ENCODE measurements at regions not wholly inside any gene's neighbourhood (a gene's known extent, or its start where the extent isn't known, plus 50 kb on each side); places are given as distances from the start of the nearest gene placed in this dataset.

- TF ChIP-seq, protein P1, sequence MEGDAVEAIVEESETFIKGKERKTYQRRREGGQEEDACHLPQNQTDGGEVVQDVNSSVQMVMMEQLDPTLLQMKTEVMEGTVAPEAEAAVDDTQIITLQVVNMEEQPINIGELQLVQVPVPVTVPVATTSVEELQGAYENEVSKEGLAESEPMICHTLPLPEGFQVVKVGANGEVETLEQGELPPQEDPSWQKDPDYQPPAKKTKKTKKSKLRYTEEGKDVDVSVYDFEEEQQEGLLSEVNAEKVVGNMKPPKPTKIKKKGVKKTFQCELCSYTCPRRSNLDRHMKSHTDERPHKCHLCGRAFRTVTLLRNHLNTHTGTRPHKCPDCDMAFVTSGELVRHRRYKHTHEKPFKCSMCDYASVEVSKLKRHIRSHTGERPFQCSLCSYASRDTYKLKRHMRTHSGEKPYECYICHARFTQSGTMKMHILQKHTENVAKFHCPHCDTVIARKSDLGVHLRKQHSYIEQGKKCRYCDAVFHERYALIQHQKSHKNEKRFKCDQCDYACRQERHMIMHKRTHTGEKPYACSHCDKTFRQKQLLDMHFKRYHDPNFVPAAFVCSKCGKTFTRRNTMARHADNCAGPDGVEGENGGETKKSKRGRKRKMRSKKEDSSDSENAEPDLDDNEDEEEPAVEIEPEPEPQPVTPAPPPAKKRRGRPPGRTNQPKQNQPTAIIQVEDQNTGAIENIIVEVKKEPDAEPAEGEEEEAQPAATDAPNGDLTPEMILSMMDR (IDR thresholded peaks at IDR 0.05), result no peak
- TF ChIP-seq POLR2A (IDR thresholded peaks at IDR 0.05), result no peak
Measured at GRCh38 chr9:106478312-106478711, 384.7 kb upstream of the ZNF462 start.

Data from heart left ventricle (tissue), 13 donors.